SK-N-SH (cell line): ENCODE measurements at regions not wholly inside any gene's neighbourhood (a gene's known extent, or its start where the extent isn't known, plus 50 kb on each side); places are given as distances from the start of the nearest gene placed in this dataset.

Source experiments
- CTCF ChIA-PET: fragments of 300-600, 350-600 bp; formaldehyde crosslinking; extraction: SDS; loops from one replicate; lab custom pipeline; 2021; lab: Yijun Ruan, JAX
- POLR2A ChIA-PET: fragments of 350-600 bp; sonication (Branson Sonifier 250); formaldehyde crosslinking; extraction: SDS; loops from one replicate; lab custom pipeline; 2020; ENCODE audit warnings: antibody characterized with exemption, inconsistent platforms; lab: Yijun Ruan, JAX
- DNase-seq: peaks from one replicate; pipeline ENCODE4 v3.0.0; 2012
- H2AFZ ChIP-seq: fragments of 200-600 bp; sonication (generic); 2 replicates; pipeline ENCODE4 v1.8.1; 2016; ENCODE audit warnings: antibody characterized with exemption, mild to moderate bottlenecking, low read depth
- H3F3A ChIP-seq: fragments of 200-600 bp; sonication (generic); replicated peaks from 2 replicates; pipeline ENCODE3; 2016; ENCODE audit warnings: antibody characterized with exemption, mild to moderate bottlenecking; ENCODE audit not compliant: insufficient read depth
- H3K27ac ChIP-seq, 2 experiments: fragments of 200-500 bp in 1 of 2; fragments of 200-600 bp in 1 of 2; sonication (Bioruptor generic) in 1 of 2; sonication (generic), shearing (Covaris generic) in 1 of 2; 2 replicates each; pipeline versions ENCODE4 v1.5.1 to v1.6.1; 2014 to 2016; ENCODE audit warnings: low read depth in 2 of 2, inconsistent platforms in 1 of 2, low read length in 1 of 2, mild to moderate bottlenecking in 1 of 2, mixed read lengths in 1 of 2
- H3K27me3 ChIP-seq: fragments of 200-600 bp; sonication (generic), shearing (Covaris generic); 2 replicates; pipeline ENCODE4 v1.6.1; 2016; ENCODE audit warnings: mixed run types; ENCODE audit not compliant: insufficient read depth
- H3K36me3 ChIP-seq, 2 experiments: fragments of 200-500 bp in 1 of 2; fragments of 200-600 bp in 1 of 2; sonication (Bioruptor generic) in 1 of 2; sonication (generic) in 1 of 2; replicated peaks in 1 of 2; 2 replicates each; pipeline versions ENCODE3 to v1.5.1; 2014 to 2016; ENCODE audit warnings: low read length in 1 of 2, mild to moderate bottlenecking in 1 of 2; ENCODE audit not compliant: insufficient read depth in 2 of 2, control insufficient read depth in 1 of 2
- H3K4me1 ChIP-seq, 2 experiments: fragments of 200-500 bp in 1 of 2; fragments of 200-600 bp in 1 of 2; sonication (Bioruptor generic) in 1 of 2; sonication (generic), shearing (Covaris generic) in 1 of 2; 2 replicates each; pipeline versions ENCODE4 v1.5.1 to v1.6.1; 2014 to 2016; ENCODE audit warnings: low read depth in 1 of 2, low read length in 1 of 2, mixed run types in 1 of 2; ENCODE audit not compliant: insufficient read depth in 2 of 2, control insufficient read depth in 1 of 2
- H3K4me2 ChIP-seq: fragments of 200-600 bp; sonication (generic), shearing (Covaris generic); 2 replicates; pipeline ENCODE4 v1.6.1; 2017; ENCODE audit warnings: mixed run types
- H3K4me3 ChIP-seq, 2 experiments: fragments of 200-500 bp in 1 of 2; fragments of 200-600 bp in 1 of 2; sonication (Bioruptor generic) in 1 of 2; sonication (generic), shearing (Covaris generic) in 1 of 2; 2 replicates each; pipeline versions ENCODE4 v1.5.1 to v1.8.1; 2014 to 2016; ENCODE audit warnings: low read depth in 2 of 2, inconsistent platforms in 1 of 2, low read length in 1 of 2, mild to moderate bottlenecking in 1 of 2, mixed read lengths in 1 of 2, moderate library complexity in 1 of 2
- H3K79me2 ChIP-seq: fragments of 200-600 bp; sonication (generic); 2 replicates; pipeline ENCODE4 v1.8.1; 2017; ENCODE audit warnings: mild to moderate bottlenecking; ENCODE audit not compliant: insufficient read depth
- H3K9ac ChIP-seq: fragments of 200-600 bp; sonication (generic); 2 replicates; pipeline ENCODE4 v1.6.1; 2017; ENCODE audit warnings: mixed run types
- H3K9me2 ChIP-seq: fragments of 200-600 bp; sonication (generic); 2 replicates; pipeline ENCODE4 v1.6.1; 2017; ENCODE audit warnings: mixed run types
- H3K9me3 ChIP-seq: fragments of 200-600 bp; sonication (generic); 2 replicates; pipeline ENCODE4 v1.6.1; 2017; ENCODE audit warnings: mixed run types, mild to moderate bottlenecking, moderate library complexity
- H4K20me1 ChIP-seq: fragments of 200-600 bp; sonication (generic); 2 replicates; pipeline ENCODE4 v1.6.1; 2017; ENCODE audit warnings: mild to moderate bottlenecking, mixed run types; ENCODE audit not compliant: insufficient read depth
- FOSL2 ChIP-seq: IDR thresholded peaks from 2 replicates; pipeline ENCODE4 v1.4.0; 2012; ENCODE audit warnings: low read depth, mild to moderate bottlenecking, moderate library complexity, borderline replicate concordance
- FOXM1 ChIP-seq: IDR thresholded peaks from 2 replicates; pipeline ENCODE4 v1.4.0; 2012; ENCODE audit warnings: low read depth, mild to moderate bottlenecking
- GATA2 ChIP-seq: sonication (generic); formaldehyde crosslinking; IDR thresholded peaks from 2 replicates; pipeline ENCODE4 v1.5.0; 2020; ENCODE audit warnings: mild to moderate bottlenecking, missing genetic modification reagents
- JUND ChIP-seq: IDR thresholded peaks from 2 replicates; pipeline ENCODE4 v1.4.0; 2012
- NFIC ChIP-seq: IDR thresholded peaks from 2 replicates; pipeline ENCODE4 v1.4.0; 2012; ENCODE audit warnings: borderline replicate concordance
- RXRA ChIP-seq: IDR thresholded peaks from 2 replicates; pipeline ENCODE4 v1.4.0; 2012; ENCODE audit warnings: low read depth, mild to moderate bottlenecking, borderline replicate concordance
- SMC3 ChIP-seq: IDR thresholded peaks from 2 replicates; pipeline ENCODE4 v1.6.1; 2012; ENCODE audit warnings: low read depth, low read length, improper control_type of control experiment
- TAF1 ChIP-seq: IDR thresholded peaks from 2 replicates; pipeline ENCODE4 v1.6.1; 2012; ENCODE audit warnings: low read depth, mild to moderate bottlenecking, low read length, moderate library complexity, borderline replicate concordance
- WGBS: methylation state at CpG from one replicate; pipeline ENCODE4 v1.1.6; 2017; ENCODE audit warnings: low lambda C conversion rate; 5-methylcytosine and 5-hydroxymethylcytosine counted together
- TF ChIP-seq, protein P1 (sequence below): fragments of 150-350 bp; IDR thresholded peaks from 2 replicates; pipeline ENCODE4 v1.6.1; 2017; ENCODE audit warnings: antibody characterized with exemption, low read length, low read depth, borderline replicate concordance
- TF ChIP-seq, protein P2 (sequence below): IDR thresholded peaks from 2 replicates; pipeline ENCODE4 v1.4.0; 2012; ENCODE audit warnings: low read depth, borderline replicate concordance
- TF ChIP-seq, protein P3 (sequence below): IDR thresholded peaks from 2 replicates; pipeline ENCODE4; 2012
- TF ChIP-seq, protein P4 (sequence below): IDR thresholded peaks from 2 replicates; pipeline ENCODE4 v1.4.0; 2012; ENCODE audit warnings: low read depth, borderline replicate concordance

DNA sequence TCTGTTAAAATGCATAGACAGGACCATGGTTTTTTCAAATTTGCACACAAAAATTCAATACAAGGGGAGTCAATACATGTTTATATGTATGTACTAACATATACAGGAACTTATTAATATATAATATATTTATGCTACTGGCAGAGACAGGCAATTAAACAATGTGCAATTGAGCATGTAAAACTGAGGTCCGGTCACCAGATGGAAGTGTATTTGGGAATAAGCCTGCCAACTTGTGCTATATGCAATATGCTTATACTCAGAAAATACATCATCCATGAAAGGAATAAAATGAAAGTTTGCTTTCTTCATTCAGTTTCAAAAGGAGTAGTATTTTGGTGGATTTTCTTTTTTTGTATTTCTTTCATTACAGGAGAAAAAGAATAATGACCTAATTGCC is 640.2 kb upstream of the CXADR start:
- Histone ChIP-seq H3K4me3 (no peak overlapping the region), H3K4me2 (no peak overlapping the region), H3K4me1 (no peaks in the 10 kb centered on the region), H3K27me3 (no peaks in the 10 kb centered on the region), H2AFZ (no peak overlapping the region), H4K20me1 (no peaks in the 10 kb centered on the region), H3K9ac (no peak overlapping the region), H3K9me3 (no peaks in the 10 kb centered on the region), H3F3A (no peaks in the 10 kb centered on the region), H3K9me2 (no peaks in the 10 kb centered on the region), H3K27ac (no peak overlapping the region), H3K36me3 (no peaks in the 10 kb centered on the region), H3K79me2 (no peaks in the 10 kb centered on the region)
- ChIA-PET CTCF (no interaction called here), POLR2A (no interaction called here)
- WGBS: 76% methylated on average over 1 of the region's 1 CpG
- TF ChIP-seq FOSL2 (no peak), GATA2 (CRISPR knock-in tag) (no peak), JUND (no peak), SMC3 (no peak)
- TF ChIP-seq, protein P1, sequence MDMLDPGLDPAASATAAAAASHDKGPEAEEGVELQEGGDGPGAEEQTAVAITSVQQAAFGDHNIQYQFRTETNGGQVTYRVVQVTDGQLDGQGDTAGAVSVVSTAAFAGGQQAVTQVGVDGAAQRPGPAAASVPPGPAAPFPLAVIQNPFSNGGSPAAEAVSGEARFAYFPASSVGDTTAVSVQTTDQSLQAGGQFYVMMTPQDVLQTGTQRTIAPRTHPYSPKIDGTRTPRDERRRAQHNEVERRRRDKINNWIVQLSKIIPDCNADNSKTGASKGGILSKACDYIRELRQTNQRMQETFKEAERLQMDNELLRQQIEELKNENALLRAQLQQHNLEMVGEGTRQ: no peak
- no peak for DNase-seq

DNA sequence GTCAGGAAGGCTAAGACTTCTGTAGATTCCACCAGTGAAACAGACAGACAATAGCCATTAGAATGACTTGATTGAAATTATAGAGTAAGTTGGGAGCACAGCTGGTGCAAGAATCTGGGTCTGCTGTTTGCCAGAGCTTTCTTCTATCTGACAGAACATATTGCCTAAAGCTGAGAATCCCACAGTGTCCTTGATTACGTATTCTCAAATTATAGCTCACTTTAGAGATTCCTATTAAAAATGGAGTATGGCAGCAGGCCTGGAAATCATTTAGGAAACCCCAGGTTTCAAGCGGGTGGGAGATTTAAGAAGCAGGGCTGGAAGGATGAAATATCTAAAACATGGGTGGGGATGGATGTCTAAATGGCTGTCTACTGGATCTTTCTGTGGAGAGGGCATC is 639.7 kb upstream of the CXADR start:
- ChIA-PET POLR2A (no interaction called here), CTCF (no interaction called here)
- H4K20me1 ChIP-seq: no peaks in the 10 kb centered on the region
- H3K9me3 ChIP-seq: no peaks in the 10 kb centered on the region
- no peaks in the 10 kb centered on the region for H3K4me1 ChIP-seq
- no peak overlapping the region for H3K27ac ChIP-seq
- H3K9me2 ChIP-seq: no peaks in the 10 kb centered on the region
- H3F3A ChIP-seq: no peaks in the 10 kb centered on the region
- H3K79me2 ChIP-seq: no peaks in the 10 kb centered on the region
- H3K27me3 ChIP-seq: no peaks in the 10 kb centered on the region
- 61% methylated on average over 2 of the region's 2 CpGs for WGBS
- H3K9ac ChIP-seq: no peak overlapping the region
- TF ChIP-seq, protein P2, sequence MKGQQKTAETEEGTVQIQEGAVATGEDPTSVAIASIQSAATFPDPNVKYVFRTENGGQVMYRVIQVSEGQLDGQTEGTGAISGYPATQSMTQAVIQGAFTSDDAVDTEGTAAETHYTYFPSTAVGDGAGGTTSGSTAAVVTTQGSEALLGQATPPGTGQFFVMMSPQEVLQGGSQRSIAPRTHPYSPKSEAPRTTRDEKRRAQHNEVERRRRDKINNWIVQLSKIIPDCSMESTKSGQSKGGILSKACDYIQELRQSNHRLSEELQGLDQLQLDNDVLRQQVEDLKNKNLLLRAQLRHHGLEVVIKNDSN: no peak
- TF ChIP-seq, protein P3, sequence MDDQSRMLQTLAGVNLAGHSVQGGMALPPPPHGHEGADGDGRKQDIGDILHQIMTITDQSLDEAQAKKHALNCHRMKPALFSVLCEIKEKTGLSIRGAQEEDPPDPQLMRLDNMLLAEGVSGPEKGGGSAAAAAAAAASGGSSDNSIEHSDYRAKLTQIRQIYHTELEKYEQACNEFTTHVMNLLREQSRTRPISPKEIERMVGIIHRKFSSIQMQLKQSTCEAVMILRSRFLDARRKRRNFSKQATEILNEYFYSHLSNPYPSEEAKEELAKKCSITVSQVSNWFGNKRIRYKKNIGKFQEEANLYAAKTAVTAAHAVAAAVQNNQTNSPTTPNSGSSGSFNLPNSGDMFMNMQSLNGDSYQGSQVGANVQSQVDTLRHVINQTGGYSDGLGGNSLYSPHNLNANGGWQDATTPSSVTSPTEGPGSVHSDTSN: no peak
- TF ChIP-seq FOXM1 (no peak), NFIC (no peak), TAF1 (no peak), RXRA (no peak)
- TF ChIP-seq, protein P4, sequence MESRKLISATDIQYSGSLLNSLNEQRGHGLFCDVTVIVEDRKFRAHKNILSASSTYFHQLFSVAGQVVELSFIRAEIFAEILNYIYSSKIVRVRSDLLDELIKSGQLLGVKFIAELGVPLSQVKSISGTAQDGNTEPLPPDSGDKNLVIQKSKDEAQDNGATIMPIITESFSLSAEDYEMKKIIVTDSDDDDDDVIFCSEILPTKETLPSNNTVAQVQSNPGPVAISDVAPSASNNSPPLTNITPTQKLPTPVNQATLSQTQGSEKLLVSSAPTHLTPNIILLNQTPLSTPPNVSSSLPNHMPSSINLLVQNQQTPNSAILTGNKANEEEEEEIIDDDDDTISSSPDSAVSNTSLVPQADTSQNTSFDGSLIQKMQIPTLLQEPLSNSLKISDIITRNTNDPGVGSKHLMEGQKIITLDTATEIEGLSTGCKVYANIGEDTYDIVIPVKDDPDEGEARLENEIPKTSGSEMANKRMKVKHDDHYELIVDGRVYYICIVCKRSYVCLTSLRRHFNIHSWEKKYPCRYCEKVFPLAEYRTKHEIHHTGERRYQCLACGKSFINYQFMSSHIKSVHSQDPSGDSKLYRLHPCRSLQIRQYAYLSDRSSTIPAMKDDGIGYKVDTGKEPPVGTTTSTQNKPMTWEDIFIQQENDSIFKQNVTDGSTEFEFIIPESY: no peak
- no peak overlapping the region for H2AFZ ChIP-seq
- DNase-seq: no peak
- no peaks in the 10 kb centered on the region for H3K36me3 ChIP-seq
- H3K4me3 ChIP-seq: no peak overlapping the region
- no peak overlapping the region for H3K4me2 ChIP-seq
